Astrocyte of the cerebellum (primary cell): ENCODE measurements at regions not wholly inside any gene's neighbourhood (a gene's known extent, or its start where the extent isn't known, plus 50 kb on each side); places are given as distances from the start of the nearest gene placed in this dataset.

Experiments
- DNase-seq: peaks from one replicate; pipeline ENCODE4 v3.0.0-alpha.2; 2011; ENCODE audit warnings: low read depth
- H3K4me3 ChIP-seq: 2 replicates; pipeline ENCODE4 v1.5.1; 2011; ENCODE audit warnings: mild to moderate bottlenecking, low read depth, low read length, moderate library complexity
- in situ Hi-C: cut with HindIII; loops from 2 replicates; pipeline ENCODE4 v1.10.0; 2017; ENCODE audit warnings: low sequenced_read_pairs
- TF ChIP-seq, protein P1 (sequence below): IDR thresholded peaks from 2 replicates; pipeline ENCODE4 v1.5.1; 2012; ENCODE audit warnings: low read length, low read depth, moderate library complexity, mild to moderate bottlenecking; ENCODE audit errors: missing control alignments

DNA sequence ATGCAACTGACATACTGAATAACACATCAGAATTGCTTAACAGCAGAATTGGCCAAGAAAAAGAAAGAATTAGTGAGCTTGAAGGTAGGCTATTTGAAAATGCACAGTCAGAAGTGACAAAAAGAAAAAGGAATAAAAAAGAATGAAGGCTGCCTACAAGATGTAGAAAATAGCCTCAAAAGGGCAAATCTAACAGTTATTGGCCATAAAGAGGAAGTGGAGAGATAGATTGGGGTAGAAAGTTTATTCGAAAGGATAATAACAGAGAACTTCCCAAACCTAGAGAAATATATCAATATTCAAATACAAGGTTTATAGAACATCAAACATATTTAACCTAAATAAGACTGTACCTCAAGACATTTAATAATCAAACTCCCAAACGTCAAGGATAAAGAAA lies 67.5 kb downstream of the ATP6V1G3 start:
- TF ChIP-seq, protein P1, sequence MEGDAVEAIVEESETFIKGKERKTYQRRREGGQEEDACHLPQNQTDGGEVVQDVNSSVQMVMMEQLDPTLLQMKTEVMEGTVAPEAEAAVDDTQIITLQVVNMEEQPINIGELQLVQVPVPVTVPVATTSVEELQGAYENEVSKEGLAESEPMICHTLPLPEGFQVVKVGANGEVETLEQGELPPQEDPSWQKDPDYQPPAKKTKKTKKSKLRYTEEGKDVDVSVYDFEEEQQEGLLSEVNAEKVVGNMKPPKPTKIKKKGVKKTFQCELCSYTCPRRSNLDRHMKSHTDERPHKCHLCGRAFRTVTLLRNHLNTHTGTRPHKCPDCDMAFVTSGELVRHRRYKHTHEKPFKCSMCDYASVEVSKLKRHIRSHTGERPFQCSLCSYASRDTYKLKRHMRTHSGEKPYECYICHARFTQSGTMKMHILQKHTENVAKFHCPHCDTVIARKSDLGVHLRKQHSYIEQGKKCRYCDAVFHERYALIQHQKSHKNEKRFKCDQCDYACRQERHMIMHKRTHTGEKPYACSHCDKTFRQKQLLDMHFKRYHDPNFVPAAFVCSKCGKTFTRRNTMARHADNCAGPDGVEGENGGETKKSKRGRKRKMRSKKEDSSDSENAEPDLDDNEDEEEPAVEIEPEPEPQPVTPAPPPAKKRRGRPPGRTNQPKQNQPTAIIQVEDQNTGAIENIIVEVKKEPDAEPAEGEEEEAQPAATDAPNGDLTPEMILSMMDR, result no peak
- in situ Hi-C loops, result no loop called here
- DNase-seq, result no peak
- H3K4me3 ChIP-seq, result no peak overlapping the region

- TF ChIP-seq, protein P1, result no peak
- no peak overlapping the region for H3K4me3 ChIP-seq
- in situ Hi-C loops, result no loop called here
- DNase-seq, result no peak
Measured at GRCh38 chr1:198472119-198472518, 68.4 kb downstream of the ATP6V1G3 start.

DNA sequence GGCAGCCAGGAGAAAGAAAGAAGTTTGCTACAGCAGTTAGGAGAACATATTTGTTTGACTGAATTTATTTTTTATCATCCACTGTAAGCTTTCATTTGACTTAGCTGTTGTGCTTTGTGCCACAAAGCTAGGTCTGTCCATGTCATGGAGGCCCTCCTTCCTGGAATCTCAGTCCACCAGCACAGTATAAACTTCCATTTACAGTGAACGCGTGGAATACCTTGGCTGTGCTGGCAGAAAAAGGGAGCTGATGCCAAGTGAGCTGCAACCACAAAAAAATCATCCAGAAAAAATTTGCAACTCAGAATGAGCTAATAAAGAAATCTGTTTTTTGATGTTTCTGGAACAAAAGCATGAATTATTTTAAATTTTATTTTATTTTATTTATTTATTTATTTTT lies 72.6 kb downstream of the ATP6V1G3 start:
- TF ChIP-seq, protein P1, result no peak
- in situ Hi-C loops, result no loop called here
- peak; percentile 18 for DNase-seq

GRCh38 chr1:198467342-198467741 lies 73.1 kb downstream of the ATP6V1G3 start:
- DNase-seq, result no peak
- H3K4me3 ChIP-seq, result no peak overlapping the region
- TF ChIP-seq, protein P1, result no peak
- in situ Hi-C loops, result no loop called here

More for the DNA sequence above, 72.6 kb downstream of the ATP6V1G3 start:
- H3K4me3 ChIP-seq, result no peak overlapping the region

- TF ChIP-seq, protein P1, result peak; percentile 50
- in situ Hi-C loops, result no loop called here
- H3K4me3 ChIP-seq, result no peak overlapping the region
- DNase-seq, result peak; percentile 41
Measured at GRCh38 chr1:198465201-198466144, 75.0 kb downstream of the ATP6V1G3 start.

DNA sequence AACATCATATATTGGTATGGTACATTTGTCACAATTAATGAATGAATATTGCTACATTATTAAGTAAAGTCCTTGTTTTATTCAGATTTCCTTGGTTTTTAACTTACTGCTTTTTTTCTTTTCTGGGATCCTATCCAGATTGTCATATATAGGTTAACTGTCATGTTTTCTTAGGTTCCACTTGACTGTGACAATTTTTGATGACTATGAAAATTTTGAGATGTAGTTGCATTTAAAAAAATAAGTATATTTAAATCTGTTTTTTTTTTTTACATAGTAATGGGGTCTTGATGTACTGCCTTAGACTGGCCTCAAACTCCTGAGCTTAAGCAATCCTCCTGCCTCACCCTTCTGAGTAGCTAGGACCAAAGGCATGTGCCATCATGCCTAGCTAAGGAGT lies 76.8 kb downstream of the ATP6V1G3 start:
- no peak overlapping the region for H3K4me3 ChIP-seq
- in situ Hi-C loops, result no loop called here
- no peak for DNase-seq
- TF ChIP-seq, protein P1, result no peak
